GM18868 (cell line): ENCODE measurements at regions not wholly inside any gene's neighbourhood (a gene's known extent, or its start where the extent isn't known, plus 50 kb on each side); places are given as distances from the start of the nearest gene placed in this dataset.
A peak's percentile ranks its signal among the peaks of the same experiment; 100 is the strongest.

Experiments
- ATAC-seq: cut with Tn5 transposase; IDR thresholded peaks from one replicate; pipeline ENCODE4 v1.9.1; 2021; ENCODE audit warnings: mild to moderate bottlenecking, moderate library complexity; ENCODE audit not compliant: unreplicated experiment

DNA sequence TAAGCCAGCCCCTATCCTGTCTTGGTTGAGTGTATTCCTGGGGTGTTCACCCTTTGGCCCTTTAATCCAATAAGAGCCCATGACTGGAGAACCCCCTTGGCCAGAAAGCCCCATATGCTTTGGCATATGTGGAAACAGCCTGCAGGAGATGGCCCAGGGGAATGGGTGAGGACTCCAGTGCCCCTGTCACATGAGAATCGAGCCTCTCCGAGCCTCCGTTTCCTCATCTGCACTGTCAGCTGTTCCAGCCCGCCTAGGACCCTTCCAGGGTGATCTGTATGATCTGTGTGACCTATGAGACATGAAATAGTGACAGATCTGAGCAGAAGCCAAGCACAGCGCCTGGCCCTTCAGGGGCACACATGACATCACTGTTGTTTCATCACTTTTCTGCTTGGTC is 300.7 kb downstream of the ZNF536 start:
- no peak for ATAC-seq

DNA sequence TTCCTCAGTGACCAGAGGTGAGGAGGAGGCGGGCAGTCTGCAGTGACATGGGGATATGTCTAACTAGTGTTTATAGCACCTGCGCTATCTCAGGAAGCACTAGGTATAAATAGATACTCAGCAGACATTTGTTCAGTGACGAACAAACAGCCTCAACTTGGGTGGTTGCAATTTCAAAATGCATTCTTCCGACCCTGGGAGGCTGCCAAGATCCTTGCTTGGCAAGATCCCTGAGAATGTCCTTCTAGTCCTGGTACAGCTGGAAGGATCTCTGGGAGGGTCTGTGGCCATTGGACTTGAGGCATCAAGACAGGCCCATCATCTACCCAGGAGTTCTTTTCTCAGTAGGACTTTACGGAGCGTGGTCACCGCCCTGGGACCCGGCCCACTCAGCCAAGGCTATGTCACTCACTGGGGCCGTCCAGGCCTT is 299.5 kb downstream of the ZNF536 start:
- ATAC-seq = no peak

DNA sequence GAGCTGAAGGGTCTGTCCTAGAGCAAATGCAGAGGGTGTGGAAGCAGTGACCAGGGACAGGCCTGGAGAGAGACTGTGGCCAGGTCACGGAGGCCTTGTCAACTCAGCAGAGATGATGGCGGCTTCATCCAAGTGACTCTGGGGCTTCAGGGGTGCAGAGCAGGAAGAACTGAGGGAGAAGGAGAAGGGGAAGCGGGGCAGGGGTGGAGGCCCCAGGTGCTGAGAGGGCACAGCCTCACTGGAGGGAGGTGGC is 299.1 kb downstream of the ZNF536 start:
- ATAC-seq = no peak

DNA sequence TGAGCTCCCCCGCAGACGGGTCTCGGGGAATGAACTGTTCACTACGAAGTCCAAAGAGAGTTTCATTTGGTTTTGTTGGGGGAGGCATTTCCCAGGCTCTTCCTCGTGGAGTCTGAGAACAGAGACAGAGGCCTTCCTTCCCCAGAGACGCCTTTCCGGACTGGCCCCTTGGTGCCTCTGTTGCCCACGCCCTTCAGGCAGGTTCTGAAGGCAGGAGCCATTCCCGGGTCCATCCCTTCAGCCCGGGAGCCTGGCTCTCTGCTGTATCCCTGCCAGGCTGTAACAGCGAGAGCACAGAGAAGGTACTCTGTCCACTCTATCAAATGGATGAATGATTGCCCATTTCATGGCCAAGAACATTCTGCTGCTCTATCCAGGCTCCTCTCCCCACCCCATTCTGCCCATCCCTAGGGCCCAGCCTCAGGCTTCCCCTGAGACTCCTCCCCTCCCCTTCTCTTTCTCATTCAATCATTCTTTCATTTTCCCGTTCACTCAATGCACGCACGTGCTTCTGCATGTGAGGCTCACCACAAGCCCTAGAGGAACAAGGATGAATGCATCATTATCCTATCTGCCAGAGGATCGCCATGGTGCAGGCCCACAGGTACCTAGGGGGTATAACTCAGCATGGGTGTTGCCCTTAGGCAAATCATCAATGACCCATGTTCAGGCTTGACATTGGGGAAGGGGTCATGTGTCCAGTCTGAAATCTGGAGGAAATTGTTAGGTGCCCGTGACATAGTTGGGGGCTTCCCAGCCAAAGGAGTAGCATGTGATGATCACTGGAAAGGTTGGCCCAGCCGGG is 298.6 kb downstream of the ZNF536 start:
- ATAC-seq = no peak

DNA sequence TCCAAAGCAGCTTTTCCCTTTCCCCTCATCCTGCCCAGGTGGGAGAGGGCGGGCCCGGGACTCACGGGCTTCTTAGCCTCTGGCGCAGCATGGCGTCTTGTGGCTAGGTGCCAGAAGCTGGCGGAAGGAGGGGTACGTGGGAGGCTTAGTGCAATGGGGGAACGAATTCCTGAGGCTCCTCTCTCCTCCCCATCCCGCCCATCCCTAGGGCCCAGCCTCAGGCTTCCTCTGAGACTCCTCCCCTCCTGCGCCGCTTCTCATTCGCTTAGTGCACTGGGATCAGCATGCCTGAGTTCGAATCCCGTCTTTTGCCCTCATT is 297.8 kb downstream of the ZNF536 start:
- ATAC-seq = no peak

DNA sequence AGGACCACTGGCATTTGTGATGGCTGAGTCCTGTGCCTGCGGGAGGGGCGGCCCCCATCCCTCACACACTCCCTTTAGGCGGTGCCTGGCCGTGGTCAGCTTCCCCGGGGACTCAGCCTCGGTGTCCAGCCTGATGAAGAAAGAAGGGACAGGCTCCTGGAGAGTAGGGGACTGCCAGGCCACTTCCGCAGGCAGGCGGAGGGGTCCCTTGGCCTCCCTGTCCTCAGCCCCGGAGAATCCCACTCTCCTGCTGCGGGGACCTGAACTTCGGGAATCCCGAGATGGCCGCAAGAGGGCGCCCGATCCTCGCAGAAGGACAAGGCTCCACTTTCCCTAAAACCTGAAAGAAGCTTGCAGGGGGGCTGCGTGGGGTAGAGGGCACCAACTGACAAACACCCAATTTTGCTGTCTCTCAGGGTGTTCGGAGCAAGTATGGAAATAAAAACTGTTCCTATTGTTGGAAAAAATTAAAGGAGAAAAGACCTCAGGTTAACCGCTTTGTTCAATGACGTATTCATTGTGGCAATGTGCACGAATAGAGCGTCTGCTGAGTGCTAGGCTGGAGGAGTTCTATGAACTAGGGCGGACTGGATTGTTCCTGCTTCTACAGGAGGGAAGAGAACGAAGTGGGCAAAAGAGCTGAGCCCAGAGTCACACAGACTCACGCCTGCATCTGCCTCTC is 297.3 kb downstream of the ZNF536 start:
- no peak for ATAC-seq

DNA sequence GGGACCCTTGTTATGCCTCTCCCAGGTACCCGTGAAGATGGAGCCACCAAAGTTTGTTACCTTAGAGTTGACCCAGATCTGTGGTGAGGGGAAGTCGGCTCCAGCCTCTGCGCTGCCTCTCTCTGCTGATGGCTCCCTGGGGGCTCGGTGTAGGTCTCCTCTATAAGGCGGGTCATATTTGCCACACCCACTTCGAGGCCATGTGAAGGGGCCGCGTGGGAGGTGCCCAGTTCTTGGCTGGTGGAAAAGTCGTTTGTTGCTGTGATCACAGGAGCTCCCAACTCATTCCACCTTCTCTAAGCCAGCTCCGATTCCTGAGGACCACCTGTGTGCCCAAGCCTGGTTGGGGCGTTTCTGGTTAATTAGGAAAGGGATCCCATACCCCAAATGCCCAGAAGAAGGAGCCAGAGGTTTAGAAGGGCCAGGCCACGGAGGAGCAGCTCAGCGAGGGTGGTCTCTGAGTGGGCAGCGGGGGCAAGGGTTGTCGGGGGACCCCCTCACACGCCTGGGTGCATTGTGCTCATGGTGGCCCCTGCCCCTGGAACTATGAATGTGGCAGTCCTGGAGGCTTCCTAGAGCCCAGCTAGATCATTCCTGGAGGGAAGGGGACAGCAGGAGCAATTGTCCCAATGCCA is 296.5 kb downstream of the ZNF536 start:
- ATAC-seq = no peak

DNA sequence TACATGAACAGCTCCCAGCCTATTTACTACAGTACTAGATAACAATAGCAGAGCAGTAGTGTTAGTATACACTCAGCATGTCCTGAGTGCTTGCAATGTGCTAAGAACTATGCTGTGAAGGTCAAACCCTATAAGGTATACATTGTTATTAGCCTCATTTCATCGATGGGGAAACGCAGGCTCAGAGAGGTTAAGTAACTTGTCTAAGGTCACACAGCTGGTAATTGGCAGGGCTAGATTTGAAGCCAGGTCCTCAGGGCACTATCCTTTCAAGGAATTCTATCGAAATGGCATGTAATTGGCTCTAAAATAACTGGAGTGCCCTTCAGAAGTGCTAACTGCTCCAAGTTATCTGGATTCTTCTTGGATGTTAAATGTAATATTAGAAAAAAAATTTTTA is 295.6 kb downstream of the ZNF536 start:
- no peak for ATAC-seq

- ATAC-seq = no peak
These were observed 295.0 kb downstream of the ZNF536 start for GRCh38 chr19:30667227-30667626.

DNA sequence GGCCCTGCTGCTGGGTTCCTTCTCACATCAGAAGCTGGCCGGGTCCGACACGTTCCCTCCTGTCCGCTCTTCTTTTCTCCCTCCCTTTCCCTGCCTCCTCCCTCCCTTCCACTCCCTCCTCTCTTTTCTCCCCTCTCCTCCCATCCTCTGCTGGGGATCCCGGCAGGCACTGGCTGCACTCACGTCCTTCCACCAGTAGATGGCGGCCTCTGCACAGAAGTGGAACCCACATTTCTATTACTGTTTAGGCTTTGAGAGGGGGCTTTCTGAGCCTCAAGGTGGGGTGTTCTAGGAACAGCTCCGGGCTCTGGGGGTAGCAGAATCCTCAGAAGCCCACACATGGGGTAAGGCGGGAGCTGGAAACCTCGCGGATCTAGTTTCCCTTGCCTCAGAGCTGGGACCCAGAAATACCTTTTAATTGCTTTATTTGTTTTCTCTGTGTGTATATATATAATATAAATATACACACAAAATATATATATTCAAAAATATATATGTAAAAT is 294.2 kb downstream of the ZNF536 start:
- ATAC-seq = peak; percentile 50

- ATAC-seq = no peak
These were observed 293.3 kb downstream of the ZNF536 start for GRCh38 chr19:30665449-30665848.

DNA sequence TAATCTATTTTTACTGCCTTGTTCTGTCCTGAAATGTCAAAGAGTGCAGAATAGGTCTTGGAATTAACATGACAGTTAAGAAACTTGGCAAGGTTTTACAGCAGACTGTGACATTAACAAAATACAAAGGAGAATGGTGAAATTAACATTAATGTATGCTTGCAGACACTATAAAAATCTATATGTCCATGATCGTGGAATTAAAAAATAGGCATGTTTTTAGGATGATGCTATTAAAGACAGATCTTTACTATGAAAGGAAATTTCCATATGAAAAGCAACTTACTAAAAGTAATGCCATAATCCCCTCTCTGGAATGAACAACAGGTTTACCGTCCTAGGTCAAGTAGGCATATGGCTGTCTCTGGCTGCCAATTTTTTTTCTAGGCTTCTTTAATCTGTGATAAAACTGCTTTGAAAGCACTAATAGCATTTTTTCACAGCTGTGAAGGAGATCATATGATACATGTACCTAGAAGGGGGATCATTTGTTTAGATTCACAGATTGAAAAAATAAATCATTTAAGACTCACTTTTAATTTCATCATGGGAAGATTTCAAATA is 291.5 kb downstream of the ZNF536 start:
- no peak for ATAC-seq

DNA sequence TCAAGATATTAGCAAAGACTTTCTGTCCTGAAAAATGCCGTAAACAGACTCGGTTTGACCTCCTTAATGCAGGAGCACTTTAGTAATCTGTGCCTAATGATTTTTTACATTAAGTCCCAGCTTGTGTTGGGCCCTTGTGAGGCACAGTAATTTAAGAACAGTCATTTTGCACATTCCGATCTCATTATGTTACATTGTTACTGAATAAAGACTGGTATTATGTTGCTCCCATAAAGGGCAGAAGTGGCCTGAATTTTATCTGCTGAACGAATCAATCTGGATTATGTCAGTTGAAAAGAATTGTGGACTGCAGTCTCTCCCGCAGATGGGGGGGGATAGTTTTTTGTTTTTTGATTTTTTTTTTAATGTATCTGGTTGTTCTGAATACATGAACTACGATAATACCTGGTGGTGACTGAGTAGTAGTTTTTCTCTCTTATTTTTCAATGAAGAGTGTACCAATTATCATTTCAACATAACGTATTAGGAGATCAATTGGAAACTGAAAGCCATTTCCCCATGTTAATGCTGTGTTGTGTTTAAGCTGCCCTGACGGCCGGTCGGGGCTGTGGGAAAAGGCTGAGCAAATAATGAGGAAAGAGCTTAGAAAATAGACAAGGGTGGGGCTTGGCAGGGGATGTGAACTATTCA is 290.2 kb downstream of the ZNF536 start:
- ATAC-seq = no peak

GRCh38 chr19:30659638-30660037 is 287.5 kb downstream of the ZNF536 start:
- no peak for ATAC-seq

GRCh38 chr19:30656520-30657100 is 284.4 kb downstream of the ZNF536 start:
- ATAC-seq = no peak

DNA sequence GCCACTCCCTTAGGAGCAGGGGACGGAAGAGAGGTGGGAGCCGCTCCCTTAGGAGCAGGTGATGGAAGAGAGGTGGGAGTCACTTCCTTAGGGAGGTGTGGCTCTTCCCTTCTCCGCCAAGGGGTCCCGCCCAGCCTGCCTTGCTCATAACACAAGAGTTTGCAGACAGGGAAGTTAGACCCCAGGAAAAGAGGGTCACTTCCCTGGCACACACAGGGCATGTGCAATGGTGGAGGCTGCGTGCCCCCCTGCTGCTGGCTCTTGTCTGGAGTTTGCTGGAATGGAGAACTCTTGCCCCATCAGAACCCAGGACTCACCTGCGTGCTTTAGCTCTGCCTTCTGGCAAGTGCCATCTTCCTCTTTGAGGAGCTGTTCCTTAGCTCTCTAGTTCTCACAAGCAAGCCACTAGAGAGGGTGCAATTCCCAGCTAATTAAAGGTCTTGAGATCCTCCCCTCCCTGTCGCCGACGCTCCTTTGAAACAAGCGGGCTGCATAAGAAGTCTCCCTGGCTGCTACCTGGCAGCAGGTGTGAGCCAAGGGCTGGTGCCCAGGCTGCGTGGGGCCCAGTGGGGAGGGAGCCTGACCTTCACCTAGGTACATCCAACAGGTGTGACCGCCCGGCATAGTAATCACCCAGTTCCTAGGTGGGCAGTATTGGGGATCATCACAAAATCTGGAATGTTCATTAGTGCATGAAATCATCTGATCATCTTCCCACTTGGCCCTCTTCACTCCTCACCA is 281.6 kb downstream of the ZNF536 start:
- no peak for ATAC-seq

- ATAC-seq = no peak
These were observed 280.6 kb downstream of the ZNF536 start for GRCh38 chr19:30652751-30653150.

GRCh38 chr19:30651691-30652090 is 279.5 kb downstream of the ZNF536 start:
- no peak for ATAC-seq

GRCh38 chr19:30651066-30651465 is 278.9 kb downstream of the ZNF536 start:
- ATAC-seq = no peak

DNA sequence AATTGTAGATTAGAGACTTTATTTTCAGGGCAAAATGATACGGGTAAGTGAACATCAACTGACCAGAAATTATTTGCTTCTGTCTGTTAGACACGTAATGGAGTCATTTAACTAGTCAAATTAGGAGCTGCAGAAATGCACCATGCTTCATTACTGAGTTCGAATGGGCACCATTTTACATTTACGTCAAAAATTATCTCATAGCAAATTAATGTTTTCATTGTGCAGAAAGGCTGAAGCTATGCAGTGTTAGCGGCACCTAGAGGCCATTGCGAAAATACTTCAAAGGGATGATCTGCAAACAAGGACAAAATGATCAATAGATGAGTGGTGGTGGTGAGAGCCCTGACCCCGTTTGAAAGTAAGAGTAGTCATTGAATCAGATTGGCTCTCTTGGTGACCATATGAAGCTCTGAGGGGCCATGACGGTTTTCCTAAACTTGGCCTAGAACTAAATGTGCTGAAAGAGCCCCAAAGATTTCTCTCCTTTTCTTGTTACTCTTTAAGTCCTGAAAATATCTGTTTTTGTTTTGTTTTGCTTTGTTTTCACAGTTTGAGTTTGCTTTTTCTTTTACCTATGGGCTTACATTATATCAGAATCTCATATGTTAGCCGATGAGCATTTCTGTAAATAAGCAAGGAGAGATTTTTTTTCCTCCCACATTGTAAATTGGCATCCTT is 277.9 kb downstream of the ZNF536 start:
- ATAC-seq = no peak
